IMR-90 (cell line): ENCODE measurements at regions not wholly inside any gene's neighbourhood (a gene's known extent, or its start where the extent isn't known, plus 50 kb on each side); places are given as distances from the start of the nearest gene placed in this dataset.

Source experiments
- ATAC-seq: fragments of 200-7000 bp; cut with Tn5 transposase; 2 replicates; pipeline ENCODE4 v1.9.1; 2020; ENCODE audit warnings: low read depth, mild to moderate bottlenecking, moderate library complexity
- BruUV-seq: library from RNA; stranded (reverse); fragments of 400-500 nt; replicated peaks from 2 replicates; lab custom pipeline; 2021; lab: Mats Ljungman, UMichigan
- CTCF ChIA-PET: fragments of 300-600 bp; formaldehyde crosslinking; extraction: SDS; loops from one replicate; lab custom pipeline; 2021; ENCODE audit warnings: antibody characterized with exemption; lab: Yijun Ruan, JAX
- POLR2A ChIA-PET: fragments of 300-600 bp; sonication (Branson Sonifier 250); formaldehyde crosslinking; loops from one replicate; lab custom pipeline; 2022; ENCODE audit warnings: antibody characterized with exemption; ENCODE audit not compliant: unreplicated experiment; lab: Charles Lee
- DNase-seq: peaks from one replicate; pipeline ENCODE4 v3.0.0; 2013
- H2AFZ ChIP-seq: replicated peaks from 2 replicates; pipeline ENCODE3; 2013; ENCODE audit warnings: low read length, mild to moderate bottlenecking; ENCODE audit not compliant: poor library complexity
- H2AK5ac ChIP-seq: 2 replicates; pipeline ENCODE4 v1.6.1; 2013; ENCODE audit warnings: low read depth, low read length, inconsistent platforms
- H2AK9ac ChIP-seq: replicated peaks from 2 replicates; pipeline ENCODE3; 2013; ENCODE audit warnings: mild to moderate bottlenecking, low read depth, low read length, moderate library complexity; ENCODE audit not compliant: poor library complexity
- H2BK120ac ChIP-seq: 2 replicates; pipeline ENCODE4 v1.6.1; 2013; ENCODE audit warnings: low read depth, low read length, inconsistent platforms
- H2BK15ac ChIP-seq: 3 replicates; pipeline ENCODE4 v1.6.1; 2013; ENCODE audit warnings: low read depth, low read length, inconsistent platforms
- H2BK20ac ChIP-seq: 2 replicates; pipeline ENCODE4 v1.6.1; 2013; ENCODE audit warnings: low read depth, mild to moderate bottlenecking, inconsistent platforms, low read length, moderate library complexity
- H2BK5ac ChIP-seq: 2 replicates; pipeline ENCODE4 v1.6.1; 2013; ENCODE audit warnings: mild to moderate bottlenecking, low read depth, low read length, inconsistent platforms; ENCODE audit not compliant: poor library complexity, severe bottlenecking
- H3K14ac ChIP-seq: replicated peaks from 2 replicates; pipeline ENCODE4 v1.6.1; 2013; ENCODE audit warnings: low read depth, low read length, inconsistent platforms
- H3K18ac ChIP-seq: 2 replicates; pipeline ENCODE4 v1.6.1; 2013; ENCODE audit warnings: low read depth, low read length, control low read depth
- H3K23ac ChIP-seq: 2 replicates; pipeline ENCODE4 v1.6.1; 2013; ENCODE audit warnings: low read depth, low read length, inconsistent platforms
- H3K27ac ChIP-seq: 2 replicates; pipeline ENCODE4 v1.5.1; 2013; ENCODE audit warnings: mild to moderate bottlenecking, control low read depth, low read length; ENCODE audit not compliant: insufficient read depth
- H3K27me3 ChIP-seq: 2 replicates; pipeline ENCODE4 v1.6.1; 2013; ENCODE audit warnings: low read length; ENCODE audit not compliant: control insufficient read depth, insufficient read depth
- H3K36me3 ChIP-seq: 2 replicates; pipeline ENCODE4 v1.6.1; 2013; ENCODE audit warnings: low read length, mixed read lengths; ENCODE audit not compliant: control insufficient read depth, insufficient read depth
- H3K4ac ChIP-seq: 2 replicates; pipeline ENCODE4 v1.6.1; 2013; ENCODE audit warnings: low read depth, low read length, inconsistent platforms
- H3K4me1 ChIP-seq: 2 replicates; pipeline ENCODE4 v1.6.1; 2013; ENCODE audit warnings: low read length, mixed read lengths; ENCODE audit not compliant: control insufficient read depth, insufficient read depth
- H3K4me2 ChIP-seq: 2 replicates; pipeline ENCODE4 v1.6.1; 2013; ENCODE audit warnings: low read depth, mild to moderate bottlenecking, control low read depth, low read length, moderate library complexity
- H3K4me3 ChIP-seq: 2 replicates; pipeline ENCODE4 v1.5.1; 2013; ENCODE audit warnings: low read depth, mild to moderate bottlenecking, control low read depth, low read length, moderate library complexity; ENCODE audit not compliant: insufficient read depth
- H3K56ac ChIP-seq: 2 replicates; pipeline ENCODE4 v1.6.1; 2013; ENCODE audit warnings: low read length, inconsistent platforms; ENCODE audit not compliant: insufficient read depth; ENCODE audit errors: extremely low read depth
- H3K79me1 ChIP-seq, 2 experiments: 2 replicates each; pipeline ENCODE4 v1.6.1; 2013; ENCODE audit warnings: low read length in 2 of 2, inconsistent platforms in 1 of 2, low read depth in 1 of 2
- H3K9ac ChIP-seq: 2 replicates; pipeline ENCODE4 v1.6.1; 2013; ENCODE audit warnings: low read depth, low read length, control low read depth
- H3K9me1 ChIP-seq: 2 replicates; pipeline ENCODE4 v1.6.1; 2013; ENCODE audit warnings: low read length, inconsistent platforms; ENCODE audit not compliant: insufficient read depth
- H3K9me3 ChIP-seq: 2 replicates; pipeline ENCODE4 v1.6.1; 2013; ENCODE audit warnings: low read length; ENCODE audit not compliant: control insufficient read depth, insufficient read depth
- H4K20me1 ChIP-seq: 2 replicates; pipeline ENCODE4 v1.6.1; 2013; ENCODE audit warnings: low read length, inconsistent platforms; ENCODE audit not compliant: insufficient read depth
- H4K5ac ChIP-seq: 2 replicates; pipeline ENCODE4 v1.6.1; 2013; ENCODE audit warnings: mild to moderate bottlenecking, low read depth, low read length, control low read depth
- H4K8ac ChIP-seq, 2 experiments: 2 replicates each; pipeline ENCODE4 v1.6.1; 2013; ENCODE audit warnings: low read depth in 2 of 2, low read length in 2 of 2, control low read depth in 1 of 2, inconsistent platforms in 1 of 2
- H4K91ac ChIP-seq: 2 replicates; pipeline ENCODE4 v1.6.1; 2013; ENCODE audit warnings: low read depth, low read length, inconsistent platforms; ENCODE audit not compliant: insufficient read depth
- BHLHE40 ChIP-seq: fragments of 150-350 bp; IDR thresholded peaks from 2 replicates; pipeline ENCODE4 v1.6.1; 2016; ENCODE audit warnings: mild to moderate bottlenecking, low read depth, low read length
- CEBPB ChIP-seq: IDR thresholded peaks from 2 replicates; pipeline ENCODE4 v1.6.1; 2012; ENCODE audit warnings: low read depth, low read length, improper control_type of control experiment
- CHD1 ChIP-seq: IDR thresholded peaks from 2 replicates; pipeline ENCODE4 v1.6.1; 2012; ENCODE audit warnings: low read depth, low read length, improper control_type of control experiment
- FOS ChIP-seq: fragments of 150-350 bp; IDR thresholded peaks from 2 replicates; pipeline ENCODE4 v1.6.1; 2016; ENCODE audit warnings: low read depth, low read length
- MAFK ChIP-seq: IDR thresholded peaks from 2 replicates; pipeline ENCODE4 v1.6.1; 2012; ENCODE audit warnings: low read depth, low read length, improper control_type of control experiment
- MAZ ChIP-seq: IDR thresholded peaks from 2 replicates; pipeline ENCODE4 v1.6.1; 2012; ENCODE audit warnings: low read depth, mild to moderate bottlenecking, low read length, improper control_type of control experiment, moderate library complexity, borderline replicate concordance
- MXI1 ChIP-seq: IDR thresholded peaks from 2 replicates; pipeline ENCODE4 v1.6.1; 2012; ENCODE audit warnings: low read depth, mild to moderate bottlenecking, low read length, moderate library complexity, borderline replicate concordance
- NFE2L2 ChIP-seq: fragments of 150-350 bp; IDR thresholded peaks from 2 replicates; pipeline ENCODE4 v1.6.1; 2016; ENCODE audit warnings: low read depth, mild to moderate bottlenecking, low read length
- POLR2A ChIP-seq: IDR thresholded peaks from 2 replicates; pipeline ENCODE4 v1.6.1; 2012; ENCODE audit warnings: mild to moderate bottlenecking, low read depth, low read length
- RAD21 ChIP-seq: IDR thresholded peaks from 2 replicates; pipeline ENCODE4 v1.6.1; 2012; ENCODE audit warnings: low read length, improper control_type of control experiment
- RCOR1 ChIP-seq: IDR thresholded peaks from 2 replicates; pipeline ENCODE4 v1.6.1; 2012; ENCODE audit warnings: mild to moderate bottlenecking, low read length, improper control_type of control experiment; ENCODE audit not compliant: insufficient replicate concordance
- RFX5 ChIP-seq: IDR thresholded peaks from 2 replicates; pipeline ENCODE4 v1.8.0; 2012; ENCODE audit warnings: low read depth, mild to moderate bottlenecking, low read length, moderate library complexity
- SMC3 ChIP-seq: fragments of 150-350 bp; IDR thresholded peaks from 2 replicates; pipeline ENCODE4 v1.6.1; 2016; ENCODE audit warnings: low read depth, mild to moderate bottlenecking, antibody characterized with exemption, low read length, moderate library complexity
- WGBS, 2 experiments: methylation state at CpG; one replicate each; pipeline versions ENCODE4 v1.1.5 to v1.1.7; 2013; ENCODE audit warnings: missing lambda C conversion rate in 2 of 2; ENCODE audit not compliant: insufficient read length in 1 of 2; ENCODE audit errors: extremely low coverage in 2 of 2; 5-methylcytosine and 5-hydroxymethylcytosine counted together
- dilution Hi-C: fragments of 300-500 bp; cut with HindIII; formaldehyde crosslinking; loops from one replicate; pipeline ENCODE4 v1.14.3; 2018; ENCODE audit warnings: low sequenced_read_pairs; ENCODE audit not compliant: unreplicated experiment
- in situ Hi-C: fragments of 300-500 bp; cut with MboI; formaldehyde crosslinking; loops from 3 replicates; pipeline ENCODE4 v1.14.3; 2019; ENCODE audit warnings: low sequenced_read_pairs, inconsistent platforms, mixed read lengths
- intact Hi-C: fragments of 100-400 bp; cut with micrococcal nuclease; formaldehyde crosslinking; loops from 2 replicates; pipeline ENCODE4 v1.10.0; 2022
- TF ChIP-seq, protein P1 (sequence below): fragments of 150-350 bp; IDR thresholded peaks from 2 replicates; pipeline ENCODE4 v1.6.1; 2017; ENCODE audit warnings: mild to moderate bottlenecking, antibody characterized with exemption, low read length, low read depth
- TF ChIP-seq, protein P2 (sequence below): fragments of 150-350 bp; IDR thresholded peaks from 2 replicates; pipeline ENCODE4 v1.6.1; 2016; ENCODE audit warnings: low read depth, mild to moderate bottlenecking, low read length, moderate library complexity, borderline replicate concordance
- TF ChIP-seq, protein P3 (sequence below): conservative IDR thresholded peaks from 2 replicates; pipeline ENCODE4 v1.5.1; 2012; ENCODE audit warnings: mild to moderate bottlenecking, low read depth, low read length, improper control_type of control experiment

DNA sequence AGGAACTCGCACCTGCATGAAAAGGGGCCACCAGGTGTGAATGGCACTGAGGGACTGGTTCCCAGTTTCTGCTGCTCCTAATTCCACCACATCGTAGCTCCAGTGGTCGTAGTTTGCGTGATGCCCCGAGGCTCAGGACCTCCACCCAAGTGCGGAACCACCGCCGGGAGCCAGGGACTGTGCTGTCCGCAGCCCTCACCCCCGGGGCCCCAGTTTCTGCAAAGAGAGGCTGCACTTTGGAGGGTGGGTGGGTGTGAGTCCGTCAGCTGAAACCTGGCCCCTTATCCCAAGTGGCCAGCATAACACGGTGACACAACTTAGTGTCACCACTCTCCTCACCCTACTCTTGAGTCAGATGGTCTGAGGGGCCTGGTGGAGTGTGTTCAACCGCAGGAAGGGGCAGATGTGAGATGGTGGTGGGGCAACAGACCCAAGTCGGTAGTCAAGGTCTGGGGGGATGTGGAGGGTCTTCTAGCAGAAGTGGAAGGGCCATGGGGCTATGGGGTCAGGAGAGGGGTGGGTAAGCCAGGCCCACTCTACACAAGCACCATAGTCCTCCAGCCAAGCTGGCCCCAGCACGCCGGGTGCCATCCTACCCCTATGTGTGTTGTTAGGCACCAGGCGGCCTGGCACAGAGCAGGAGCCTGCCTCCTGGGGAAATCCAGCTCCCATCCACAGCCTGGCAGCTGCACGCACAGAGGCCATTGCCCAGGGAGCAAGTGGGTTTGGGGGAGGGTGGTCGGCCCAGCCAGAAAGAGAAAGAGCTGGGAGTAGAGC is 1301.6 kb downstream of the UQCRFS1 start:
- Histone ChIP-seq H3K9me1 (no peaks in the 10 kb centered on the region), H3K14ac (no peak overlapping the region), H3K27me3 (no peaks in the 10 kb centered on the region), H3K79me1 (no peaks in the 10 kb centered on the region), H3K4me1 (no peaks in the 10 kb centered on the region), H3K4me2 (no peak overlapping the region), H2AK9ac (no peak overlapping the region), H3K23ac (no peak overlapping the region), H4K20me1 (no peaks in the 10 kb centered on the region), H3K18ac (no peak overlapping the region), H3K4me3 (no peak overlapping the region), H3K56ac (no peak overlapping the region), H2BK15ac (no peak overlapping the region), H4K8ac (no peak overlapping the region), H2BK20ac (no peak overlapping the region), H3K36me3 (no peaks in the 10 kb centered on the region), H2BK120ac (no peak overlapping the region), H2BK5ac (no peak overlapping the region), H3K27ac (no peak overlapping the region), H3K4ac (no peak overlapping the region), H3K9me3 (peaks cover 30% of the 10 kb centered on the region), H2AK5ac (no peak overlapping the region), H2AFZ (no peak overlapping the region), H4K5ac (no peak overlapping the region), H4K91ac (no peak overlapping the region), H3K9ac (no peak overlapping the region)
- TF ChIP-seq MAFK, result no peak
- TF ChIP-seq, protein P1, sequence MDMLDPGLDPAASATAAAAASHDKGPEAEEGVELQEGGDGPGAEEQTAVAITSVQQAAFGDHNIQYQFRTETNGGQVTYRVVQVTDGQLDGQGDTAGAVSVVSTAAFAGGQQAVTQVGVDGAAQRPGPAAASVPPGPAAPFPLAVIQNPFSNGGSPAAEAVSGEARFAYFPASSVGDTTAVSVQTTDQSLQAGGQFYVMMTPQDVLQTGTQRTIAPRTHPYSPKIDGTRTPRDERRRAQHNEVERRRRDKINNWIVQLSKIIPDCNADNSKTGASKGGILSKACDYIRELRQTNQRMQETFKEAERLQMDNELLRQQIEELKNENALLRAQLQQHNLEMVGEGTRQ, result no peak
- TF ChIP-seq CEBPB, result no peak
- TF ChIP-seq, protein P2, sequence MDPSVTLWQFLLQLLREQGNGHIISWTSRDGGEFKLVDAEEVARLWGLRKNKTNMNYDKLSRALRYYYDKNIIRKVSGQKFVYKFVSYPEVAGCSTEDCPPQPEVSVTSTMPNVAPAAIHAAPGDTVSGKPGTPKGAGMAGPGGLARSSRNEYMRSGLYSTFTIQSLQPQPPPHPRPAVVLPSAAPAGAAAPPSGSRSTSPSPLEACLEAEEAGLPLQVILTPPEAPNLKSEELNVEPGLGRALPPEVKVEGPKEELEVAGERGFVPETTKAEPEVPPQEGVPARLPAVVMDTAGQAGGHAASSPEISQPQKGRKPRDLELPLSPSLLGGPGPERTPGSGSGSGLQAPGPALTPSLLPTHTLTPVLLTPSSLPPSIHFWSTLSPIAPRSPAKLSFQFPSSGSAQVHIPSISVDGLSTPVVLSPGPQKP, result no peak
- TF ChIP-seq POLR2A, result no peak
- no peak for TF ChIP-seq NFE2L2
- TF ChIP-seq FOS, result no peak
- no peak for TF ChIP-seq RFX5
- TF ChIP-seq MXI1, result no peak
- TF ChIP-seq SMC3, result no peak
- no peak for TF ChIP-seq RAD21
- TF ChIP-seq BHLHE40, result no peak
- no peak for TF ChIP-seq CHD1
- TF ChIP-seq, protein P3, sequence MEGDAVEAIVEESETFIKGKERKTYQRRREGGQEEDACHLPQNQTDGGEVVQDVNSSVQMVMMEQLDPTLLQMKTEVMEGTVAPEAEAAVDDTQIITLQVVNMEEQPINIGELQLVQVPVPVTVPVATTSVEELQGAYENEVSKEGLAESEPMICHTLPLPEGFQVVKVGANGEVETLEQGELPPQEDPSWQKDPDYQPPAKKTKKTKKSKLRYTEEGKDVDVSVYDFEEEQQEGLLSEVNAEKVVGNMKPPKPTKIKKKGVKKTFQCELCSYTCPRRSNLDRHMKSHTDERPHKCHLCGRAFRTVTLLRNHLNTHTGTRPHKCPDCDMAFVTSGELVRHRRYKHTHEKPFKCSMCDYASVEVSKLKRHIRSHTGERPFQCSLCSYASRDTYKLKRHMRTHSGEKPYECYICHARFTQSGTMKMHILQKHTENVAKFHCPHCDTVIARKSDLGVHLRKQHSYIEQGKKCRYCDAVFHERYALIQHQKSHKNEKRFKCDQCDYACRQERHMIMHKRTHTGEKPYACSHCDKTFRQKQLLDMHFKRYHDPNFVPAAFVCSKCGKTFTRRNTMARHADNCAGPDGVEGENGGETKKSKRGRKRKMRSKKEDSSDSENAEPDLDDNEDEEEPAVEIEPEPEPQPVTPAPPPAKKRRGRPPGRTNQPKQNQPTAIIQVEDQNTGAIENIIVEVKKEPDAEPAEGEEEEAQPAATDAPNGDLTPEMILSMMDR, result no peak
- no peak for TF ChIP-seq RCOR1
- no peak for TF ChIP-seq MAZ
- no CpG with 5 or more reads among the region's 19 CpGs for WGBS, 2 experiments
- dilution Hi-C loops (no loop called here), in situ Hi-C loops (no loop called here), intact Hi-C loops (no loop called here)
- POLR2A ChIA-PET, result no interaction called here
- ATAC-seq (no peak), DNase-seq (no peak)
- CTCF ChIA-PET, result no interaction called here
- BruUV-seq, result no TSS peak
